ENCODE measurements at regions not wholly inside any gene's neighbourhood (a gene's known extent, or its start where the extent isn't known, plus 50 kb on each side); places are given as distances from the start of the nearest gene placed in this dataset.

- Histone ChIP-seq H3K9me3 (ENCODE audit: severe bottlenecking) (no peaks in the 10 kb centered on the region), H3K4me1 (ENCODE audit: insufficient read depth, poor library complexity, severe bottlenecking) (peaks cover 4% of the 10 kb centered on the region), H3K4me3 (ENCODE audit: severe bottlenecking) (no peak overlapping the region), H3K36me3 (ENCODE audit: low read depth) (no peaks in the 10 kb centered on the region), H3K27me3 (ENCODE audit: insufficient read depth, poor library complexity, severe bottlenecking) (no peaks in the 10 kb centered on the region), H3K27ac (ENCODE audit: poor library complexity, severe bottlenecking) (no peak overlapping the region)
- no peak for TF ChIP-seq CTCF (IDR thresholded peaks at IDR 0.05; ENCODE audit: poor library complexity, severe bottlenecking)
- ATAC-seq (ENCODE audit: low read depth) (no peak), DNase-seq (ENCODE audit: low spot score) (no peak)
Measured at GRCh38 chr1:194730304-194730703, 1543.9 kb upstream of the B3GALT2 start.

GRCh38 chr1:194723067-194723466 lies 1536.7 kb upstream of the B3GALT2 start:
- ATAC-seq (ENCODE audit: low read depth) = peak; percentile 27; the same call in 1 of the 3 replicates
- Histone ChIP-seq H3K27ac (ENCODE audit: poor library complexity, severe bottlenecking) (no peak overlapping the region), H3K4me3 (ENCODE audit: severe bottlenecking) (no peak overlapping the region), H3K9me3 (ENCODE audit: severe bottlenecking) (no peaks in the 10 kb centered on the region), H3K27me3 (ENCODE audit: insufficient read depth, poor library complexity, severe bottlenecking) (no peaks in the 10 kb centered on the region), H3K36me3 (ENCODE audit: low read depth) (no peaks in the 10 kb centered on the region), H3K4me1 (ENCODE audit: insufficient read depth, poor library complexity, severe bottlenecking) (no peaks in the 10 kb centered on the region)
- TF ChIP-seq CTCF (IDR thresholded peaks at IDR 0.05; ENCODE audit: poor library complexity, severe bottlenecking) = no peak
- no peak for DNase-seq (ENCODE audit: low spot score)

GRCh38 chr1:194717941-194718340 lies 1531.5 kb upstream of the B3GALT2 start:
- ATAC-seq (ENCODE audit: low read depth) (no peak), DNase-seq (ENCODE audit: low spot score) (no peak)
- no peak for TF ChIP-seq CTCF (IDR thresholded peaks at IDR 0.05; ENCODE audit: poor library complexity, severe bottlenecking)
- Histone ChIP-seq H3K36me3 (ENCODE audit: low read depth) (no peaks in the 10 kb centered on the region), H3K27me3 (ENCODE audit: insufficient read depth, poor library complexity, severe bottlenecking) (no peaks in the 10 kb centered on the region), H3K27ac (ENCODE audit: poor library complexity, severe bottlenecking) (no peak overlapping the region), H3K4me3 (ENCODE audit: severe bottlenecking) (no peak overlapping the region), H3K9me3 (ENCODE audit: severe bottlenecking) (no peaks in the 10 kb centered on the region), H3K4me1 (ENCODE audit: insufficient read depth, poor library complexity, severe bottlenecking) (no peaks in the 10 kb centered on the region)

- ATAC-seq (ENCODE audit: low read depth) (no peak), DNase-seq (ENCODE audit: low spot score) (no peak)
- no peak overlapping the region for H3K4me3 ChIP-seq (ENCODE audit: severe bottlenecking)
- TF ChIP-seq CTCF (IDR thresholded peaks at IDR 0.05; ENCODE audit: poor library complexity, severe bottlenecking) = no peak
- H3K27me3 ChIP-seq (ENCODE audit: insufficient read depth, poor library complexity, severe bottlenecking) = no peaks in the 10 kb centered on the region
- no peaks in the 10 kb centered on the region for H3K4me1 ChIP-seq (ENCODE audit: insufficient read depth, poor library complexity, severe bottlenecking)
- H3K9me3 ChIP-seq (ENCODE audit: severe bottlenecking) = no peaks in the 10 kb centered on the region
- H3K27ac ChIP-seq (ENCODE audit: poor library complexity, severe bottlenecking) = no peak overlapping the region
- H3K36me3 ChIP-seq (ENCODE audit: low read depth) = no peaks in the 10 kb centered on the region
Measured at GRCh38 chr1:194717334-194717733, 1530.9 kb upstream of the B3GALT2 start.

GRCh38 chr1:194710671-194711070 lies 1524.3 kb upstream of the B3GALT2 start:
- no peak overlapping the region for H3K4me3 ChIP-seq (ENCODE audit: severe bottlenecking)
- H3K4me1 ChIP-seq (ENCODE audit: insufficient read depth, poor library complexity, severe bottlenecking) = no peaks in the 10 kb centered on the region
- no peak for TF ChIP-seq CTCF (IDR thresholded peaks at IDR 0.05; ENCODE audit: poor library complexity, severe bottlenecking)
- H3K36me3 ChIP-seq (ENCODE audit: low read depth) = no peaks in the 10 kb centered on the region
- no peak for ATAC-seq (ENCODE audit: low read depth)
- H3K9me3 ChIP-seq (ENCODE audit: severe bottlenecking) = no peaks in the 10 kb centered on the region
- DNase-seq (ENCODE audit: low spot score) = no peak
- H3K27ac ChIP-seq (ENCODE audit: poor library complexity, severe bottlenecking) = no peak overlapping the region
- no peaks in the 10 kb centered on the region for H3K27me3 ChIP-seq (ENCODE audit: insufficient read depth, poor library complexity, severe bottlenecking)

All from RWPE2 (cell line).